Heart left ventricle (tissue), 16 donors: ENCODE measurements at regions not wholly inside any gene's neighbourhood (a gene's known extent, or its start where the extent isn't known, plus 50 kb on each side); places are given as distances from the start of the nearest gene placed in this dataset.

ENCODE experiments used
- ATAC-seq, 4 donors: fragments of 200-7000 bp; cut with Tn5 transposase; one replicate each; pipeline ENCODE4 v1.9.1; 2020 to 2022; ENCODE audit warnings: moderate library complexity in 4 of 4, mild to moderate bottlenecking in 3 of 4, moderate number of reproducible peaks in 1 of 4
- DNase-seq, 5 donors: peaks; one replicate each; pipeline ENCODE4 v3.0.0-alpha.2; 2020
- H3K27ac ChIP-seq, 12 donors: fragments of 200-600 bp; sonication (generic) in 4 of 12; one replicate each; pipeline versions ENCODE4 v1.5.0 to v1.8.0; 2016 to 2022; ENCODE audit warnings: mild to moderate bottlenecking in 2 of 12
- H3K27me3 ChIP-seq, 9 donors: fragments of 200-600 bp; sonication (generic) in 2 of 9; one replicate each; pipeline versions ENCODE4 v1.5.1 to v1.8.0; 2016 to 2022; ENCODE audit warnings: mild to moderate bottlenecking in 3 of 9
- H3K36me3 ChIP-seq, 9 donors: fragments of 200-600 bp; sonication (generic) in 2 of 9; one replicate each; pipeline versions ENCODE4 v1.5.0 to v1.8.0; 2018 to 2022; ENCODE audit warnings: mild to moderate bottlenecking in 2 of 9
- H3K4me1 ChIP-seq, 12 donors: fragments of 200-600 bp; sonication (generic) in 4 of 12; one replicate each; pipeline versions ENCODE4 v1.5.0 to v1.8.0; 2016 to 2022; ENCODE audit warnings: mild to moderate bottlenecking in 3 of 12
- H3K4me3 ChIP-seq, 12 donors: fragments of 200-600 bp; sonication (generic) in 4 of 12; one replicate each; pipeline versions ENCODE4 v1.5.0 to v1.8.0; 2017 to 2022; ENCODE audit warnings: mild to moderate bottlenecking in 9 of 12, moderate library complexity in 4 of 12
- H3K9me3 ChIP-seq, 12 donors: fragments of 200-600 bp; sonication (generic) in 4 of 12; one replicate each; pipeline versions ENCODE4 v1.5.0 to v1.8.0; 2016 to 2022; ENCODE audit warnings: mild to moderate bottlenecking in 1 of 12
- POLR2A ChIP-seq, 2 donors: fragments of 450-650 bp; IDR thresholded peaks; one replicate each; pipeline ENCODE4 v1.6.1; 2017; ENCODE audit warnings: antibody characterized with exemption in 2 of 2, mild to moderate bottlenecking in 2 of 2, moderate library complexity in 2 of 2
- WGBS, 4 donors: extraction: QIAGEN DNeasy Blood & Tissue Kit in 2 of 4; methylation state at CpG; one replicate each; pipeline versions ENCODE4 v1.1.5 to v1.1.7; 2013 to 2018; 5-methylcytosine and 5-hydroxymethylcytosine counted together
- intact Hi-C, 10 donors: fragments of 100-400 bp; cut with DNase I; formaldehyde crosslinking; loops; one replicate each; pipeline versions ENCODE4 v1.11.1 to v1.14.2; 2022
- TF ChIP-seq, protein P1 (sequence below), 12 donors: fragments of 200-600 bp; sonication (generic) in 4 of 12; IDR thresholded peaks; one replicate each; pipeline versions ENCODE4 v1.5.0 to v1.8.0; 2018 to 2022; ENCODE audit warnings: antibody characterized with exemption in 12 of 12, mild to moderate bottlenecking in 5 of 12
- donor health status: ischemic (EF 13 %, LVEDD 7.1; RV severe dilation, severe dysfunction).
- donor health status: healthy with polysubstance abuse.
- donor health status: DM: no; HTN: yes; CAD: no.
- donor health status: DM: no; HTN: no; CAD: no.
- donor health status: ischemic (EF 25% LVEDD 6.9; RV normal size, moderate dysfunction).
- donor health status: ischemic (EF 25% LVEDD 5.7; RV mildly dilated, moderate dysfunction).
- donor health status: healthy.
- donor health status: DM: yes; HTN: yes; CAD: no.
- donor health status: ischemic (EF 35%, LVEDD 5.7; RV mildly dilated, moderate dysfunction).
- donor health status: nonischemic (EF 11% LVEDD 7.7; RV severe dilation, severe dysfunction).
- donor health status: DM: yes; HTN: yes; CAD: no.
- donor health status: PGD.
- donor health status: ischemic (EF 29% LVEDD 5.4; RV normal size, mild dysfunction).
- donor health status: nonischemic (EF 23%, LVEDD 6.1; RV moderate dilation, normal function).

DNA sequence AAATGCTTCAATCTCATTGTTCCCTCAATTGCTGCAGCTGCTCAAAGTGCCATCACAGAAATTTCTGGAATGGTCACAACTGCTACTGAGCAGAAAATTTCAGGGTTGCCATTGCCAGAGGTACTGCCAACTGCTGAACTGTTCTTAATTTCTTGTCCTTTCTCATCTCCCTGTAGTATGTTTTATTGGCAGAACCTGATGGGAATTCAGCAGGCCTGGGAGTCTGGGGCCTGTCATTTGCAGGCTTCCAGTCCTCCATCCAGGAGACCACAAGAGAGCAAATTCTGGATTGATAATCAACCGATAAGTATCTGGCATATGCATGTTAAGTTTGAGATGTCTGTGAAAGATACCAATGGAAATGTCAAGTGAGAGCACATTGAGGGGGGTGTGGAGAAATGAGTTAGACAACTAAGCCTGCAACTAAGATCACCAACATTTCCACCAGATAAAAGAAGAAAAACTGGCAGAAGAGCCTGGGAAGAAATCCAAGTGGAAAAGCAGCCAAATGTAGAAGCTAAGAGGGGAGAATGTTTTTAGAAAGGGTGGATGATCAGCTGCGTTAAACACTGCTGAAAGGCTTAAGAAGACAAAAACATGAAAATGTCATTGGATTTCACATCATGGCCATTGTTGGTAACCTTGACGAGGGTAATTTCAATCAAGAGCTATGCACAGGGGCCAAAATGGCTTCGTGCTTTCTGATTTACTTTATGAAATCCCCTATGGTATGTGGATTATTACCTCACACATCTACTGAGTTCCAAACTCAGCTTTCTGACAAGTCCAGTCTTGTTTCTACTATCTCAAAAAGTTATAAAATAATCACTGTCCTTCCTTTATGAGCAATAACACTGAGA is 648.1 kb downstream of the PLPP3 start:
- TF ChIP-seq, protein P1, sequence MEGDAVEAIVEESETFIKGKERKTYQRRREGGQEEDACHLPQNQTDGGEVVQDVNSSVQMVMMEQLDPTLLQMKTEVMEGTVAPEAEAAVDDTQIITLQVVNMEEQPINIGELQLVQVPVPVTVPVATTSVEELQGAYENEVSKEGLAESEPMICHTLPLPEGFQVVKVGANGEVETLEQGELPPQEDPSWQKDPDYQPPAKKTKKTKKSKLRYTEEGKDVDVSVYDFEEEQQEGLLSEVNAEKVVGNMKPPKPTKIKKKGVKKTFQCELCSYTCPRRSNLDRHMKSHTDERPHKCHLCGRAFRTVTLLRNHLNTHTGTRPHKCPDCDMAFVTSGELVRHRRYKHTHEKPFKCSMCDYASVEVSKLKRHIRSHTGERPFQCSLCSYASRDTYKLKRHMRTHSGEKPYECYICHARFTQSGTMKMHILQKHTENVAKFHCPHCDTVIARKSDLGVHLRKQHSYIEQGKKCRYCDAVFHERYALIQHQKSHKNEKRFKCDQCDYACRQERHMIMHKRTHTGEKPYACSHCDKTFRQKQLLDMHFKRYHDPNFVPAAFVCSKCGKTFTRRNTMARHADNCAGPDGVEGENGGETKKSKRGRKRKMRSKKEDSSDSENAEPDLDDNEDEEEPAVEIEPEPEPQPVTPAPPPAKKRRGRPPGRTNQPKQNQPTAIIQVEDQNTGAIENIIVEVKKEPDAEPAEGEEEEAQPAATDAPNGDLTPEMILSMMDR (IDR thresholded peaks at IDR 0.05): no peak
- no peak for TF ChIP-seq POLR2A (IDR thresholded peaks at IDR 0.05)
- no peaks in the 10 kb centered on the region for H3K27me3 ChIP-seq
- peaks cover 0 to 12% (median 0%) of the 10 kb centered on the region in 12 donors for H3K9me3 ChIP-seq
- H3K4me3 ChIP-seq: no peak overlapping the region
- H3K36me3 ChIP-seq: no peaks in the 10 kb centered on the region
- peaks cover 0 to 20% (median 9%) of the 10 kb centered on the region in 12 donors for H3K4me1 ChIP-seq
- intact Hi-C loops: no loop called here
- H3K27ac ChIP-seq: peak overlapping the region in 6 of 12 donors; percentile 1 to 53 (median 31)
- WGBS, 4 donors: 32 to 45% (median 42%) methylated on average over 4 of the region's 4 CpGs
- peak in 2 of 4 donors; percentile 42 to 61 for ATAC-seq
- DNase-seq: peak in 1 of 5 donors; percentile 36

DNA sequence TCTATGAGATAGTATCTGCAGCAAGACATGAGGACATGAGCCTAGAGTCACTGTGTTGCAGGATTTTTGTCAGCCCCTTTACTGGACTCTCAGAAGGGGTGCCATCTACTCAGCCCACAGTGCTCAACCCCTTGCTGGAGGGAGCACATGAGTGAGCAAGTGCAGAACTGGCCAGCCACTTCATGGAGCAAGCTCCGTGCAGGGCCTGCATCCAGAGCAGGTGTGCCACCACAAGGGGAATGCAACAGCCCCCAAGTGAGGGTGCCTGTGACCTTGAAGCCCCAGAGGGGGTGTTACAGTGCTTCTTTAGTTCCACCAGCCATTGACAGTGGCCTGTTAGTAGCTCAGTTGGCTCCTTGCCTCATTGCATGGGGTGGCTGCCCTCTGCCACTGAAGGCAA is 649.7 kb downstream of the PLPP3 start:
- intact Hi-C loops: no loop called here
- H3K9me3 ChIP-seq: peaks cover 0 to 3% (median 0%) of the 10 kb centered on the region in 12 donors
- no peaks in the 10 kb centered on the region for H3K36me3 ChIP-seq
- peaks cover 0 to 20% (median 9%) of the 10 kb centered on the region in 12 donors for H3K4me1 ChIP-seq
- H3K27ac ChIP-seq: no peak overlapping the region
- no peak for ATAC-seq
- WGBS, 4 donors: 94 to 100% (median 98%) methylated on average over 1 of the region's 1 CpG
- DNase-seq: no peak
- H3K4me3 ChIP-seq: no peak overlapping the region
- TF ChIP-seq POLR2A (IDR thresholded peaks at IDR 0.05): no peak
- TF ChIP-seq, protein P1 (IDR thresholded peaks at IDR 0.05): no peak
- H3K27me3 ChIP-seq: no peaks in the 10 kb centered on the region

DNA sequence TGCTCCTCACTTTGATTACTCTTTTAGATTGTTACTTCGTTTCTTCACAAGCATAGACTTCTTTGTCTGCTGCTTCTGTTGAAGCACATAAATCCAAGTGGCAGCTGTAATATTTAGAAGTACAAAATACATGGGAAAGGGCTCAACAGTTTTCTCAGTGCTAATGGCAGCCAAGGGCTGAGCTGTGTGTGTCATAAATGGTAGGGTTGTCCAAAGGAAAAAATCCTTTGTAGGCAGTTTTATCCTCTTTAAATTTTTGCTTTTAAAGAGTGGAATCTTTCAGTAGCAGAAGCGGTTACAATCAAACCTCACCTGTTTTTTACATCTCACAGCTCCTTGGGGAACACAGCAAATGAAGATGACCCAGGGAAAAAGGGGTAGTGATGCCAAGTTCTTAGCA is 650.8 kb downstream of the PLPP3 start:
- DNase-seq (no peak), ATAC-seq (no peak)
- H3K27ac ChIP-seq: no peak overlapping the region
- peaks cover 0 to 20% (median 9%) of the 10 kb centered on the region in 12 donors for H3K4me1 ChIP-seq
- 70 to 77% (median 74%) methylated on average over 2 of the region's 2 CpGs for WGBS, 4 donors
- intact Hi-C loops: no loop called here
- H3K36me3 ChIP-seq: no peaks in the 10 kb centered on the region
- H3K4me3 ChIP-seq: no peak overlapping the region
- H3K9me3 ChIP-seq: no peaks in the 10 kb centered on the region
- H3K27me3 ChIP-seq: no peaks in the 10 kb centered on the region
- no peak for TF ChIP-seq POLR2A (IDR thresholded peaks at IDR 0.05)
- TF ChIP-seq, protein P1 (IDR thresholded peaks at IDR 0.05): no peak

DNA sequence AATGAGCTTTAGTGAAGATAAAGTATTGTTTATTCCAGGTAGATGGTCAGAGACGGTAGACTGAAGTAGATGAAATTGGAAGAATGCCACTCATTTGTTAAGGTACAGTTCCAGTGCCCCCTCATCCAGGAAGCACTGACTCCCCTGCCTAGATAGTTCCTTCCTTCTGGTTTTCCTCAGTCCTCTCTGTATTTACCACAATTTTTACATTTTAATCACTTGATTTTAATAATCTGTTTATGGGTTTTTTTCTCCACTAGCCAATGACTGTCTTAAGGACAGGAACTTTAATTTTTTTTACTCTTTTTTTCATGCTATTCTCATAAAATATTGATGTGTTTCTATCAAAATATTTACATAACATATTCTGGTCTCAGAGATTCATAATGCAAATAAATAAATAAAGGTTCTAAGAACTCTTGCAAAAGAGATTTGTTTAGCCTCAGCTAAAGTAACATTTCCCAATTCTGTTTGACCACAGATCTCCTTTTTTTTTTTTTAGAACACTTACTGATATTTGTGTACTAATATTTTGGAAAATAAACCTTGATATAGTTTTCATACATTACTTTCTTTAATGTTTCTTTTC is 651.6 kb downstream of the PLPP3 start:
- Histone ChIP-seq H3K4me1 (peaks cover 0 to 20% (median 9%) of the 10 kb centered on the region in 12 donors), H3K4me3 (no peak overlapping the region), H3K9me3 (no peaks in the 10 kb centered on the region), H3K27me3 (no peaks in the 10 kb centered on the region), H3K27ac (no peak overlapping the region), H3K36me3 (no peaks in the 10 kb centered on the region)
- WGBS, 4 donors: 59 to 63% (median 61%) methylated on average over 1 of the region's 1 CpG
- TF ChIP-seq, protein P1 (IDR thresholded peaks at IDR 0.05): no peak
- TF ChIP-seq POLR2A (IDR thresholded peaks at IDR 0.05): no peak
- ATAC-seq (no peak), DNase-seq (no peak)
- intact Hi-C loops: no loop called here
